ENCODE measurements at regions not wholly inside any gene's neighbourhood (a gene's known extent, or its start where the extent isn't known, plus 50 kb on each side); places are given as distances from the start of the nearest gene placed in this dataset.

DNA sequence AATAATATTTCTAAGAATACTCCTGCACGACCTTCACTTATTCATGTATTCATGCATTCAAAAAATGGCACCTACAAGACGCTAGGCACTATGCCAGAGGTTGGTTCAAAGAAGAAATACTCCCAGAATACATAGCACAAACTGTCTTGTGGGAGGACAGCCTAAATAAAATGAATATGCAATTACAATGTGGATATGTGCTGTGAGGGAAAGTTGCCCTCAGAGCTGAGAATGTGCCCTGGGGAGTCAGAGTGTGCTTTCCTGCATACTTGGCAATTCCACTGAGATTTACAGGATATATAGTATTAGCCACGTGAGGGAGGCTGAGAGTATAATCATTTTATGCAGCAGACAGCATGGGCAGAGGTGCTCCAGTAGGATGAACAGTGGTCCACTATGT lies 872.9 kb downstream of the GRID1 start:
- TF ChIP-seq POLR2A (IDR thresholded peaks at IDR 0.05; ENCODE audit: low read depth, low read length) = no peak
- no peak for TF ChIP-seq POLR2AphosphoS5 (IDR thresholded peaks at IDR 0.05; ENCODE audit: low read depth, low read length)
- TF ChIP-seq TAF1 (IDR thresholded peaks at IDR 0.05; ENCODE audit: borderline replicate concordance, low read depth, low read length) = no peak

All from GM12892 (cell line).